ENCODE measurements at regions not wholly inside any gene's neighbourhood (a gene's known extent, or its start where the extent isn't known, plus 50 kb on each side); places are given as distances from the start of the nearest gene placed in this dataset.

GRCh38 chr22:22074634-22075381 is 92.2 kb upstream of the TOP3B start:
- H3K36me3 ChIP-seq, result no peaks in the 10 kb centered on the region
- 29% methylated on average over 1 of the region's 1 CpG; no CpG with 5 or more reads in 1 of the 2 donors for WGBS, 2 donors
- TF ChIP-seq CTCF (IDR thresholded peaks at IDR 0.05), result no peak
- no peak for TF ChIP-seq POLR2A (IDR thresholded peaks at IDR 0.05)
- no peaks in the 10 kb centered on the region for H3K9me3 ChIP-seq
- intact Hi-C loops (cut with DNase I), result no loop called here
- no peak for DNase-seq
- H3K27me3 ChIP-seq, result no peaks in the 10 kb centered on the region
- peaks cover 0 to 4% of the 10 kb centered on the region in 2 donors for H3K4me1 ChIP-seq
- no peak overlapping the region for H3K27ac ChIP-seq
- no peak overlapping the region for H3K4me3 ChIP-seq (replicated peaks in 1 of 3)

- H3K9me3 ChIP-seq, result no peaks in the 10 kb centered on the region
- 67 to 75% methylated on average over 5 of the region's 5 CpGs for WGBS, 2 donors
- H3K4me3 ChIP-seq (replicated peaks in 1 of 3), result no peak overlapping the region
- peaks cover 0 to 4% of the 10 kb centered on the region in 2 donors for H3K4me1 ChIP-seq
- H3K27ac ChIP-seq, result no peak overlapping the region
- DNase-seq, result no peak
- H3K36me3 ChIP-seq, result no peaks in the 10 kb centered on the region
- intact Hi-C loops (cut with DNase I), result no loop called here
- TF ChIP-seq CTCF (IDR thresholded peaks at IDR 0.05), result no peak
- TF ChIP-seq POLR2A (IDR thresholded peaks at IDR 0.05), result no peak
- no peaks in the 10 kb centered on the region for H3K27me3 ChIP-seq
Measured at GRCh38 chr22:22073769-22074561, 91.4 kb upstream of the TOP3B start.

GRCh38 chr22:22072169-22072836 is 89.7 kb upstream of the TOP3B start:
- no peak for TF ChIP-seq POLR2A (IDR thresholded peaks at IDR 0.05)
- TF ChIP-seq CTCF (IDR thresholded peaks at IDR 0.05), result no peak
- DNase-seq, result no peak
- Histone ChIP-seq H3K36me3 (no peaks in the 10 kb centered on the region), H3K4me3 (replicated peaks in 1 of 3) (no peak overlapping the region), H3K9me3 (no peaks in the 10 kb centered on the region), H3K27me3 (no peaks in the 10 kb centered on the region), H3K4me1 (peaks cover 0 to 4% of the 10 kb centered on the region in 2 donors), H3K27ac (no peak overlapping the region)
- intact Hi-C loops (cut with DNase I), result no loop called here
- WGBS, 2 donors, result 93 to 98% methylated on average over 2 of the region's 2 CpGs

GRCh38 chr22:22071455-22071854 is 88.9 kb upstream of the TOP3B start:
- H3K4me3 ChIP-seq (replicated peaks in 1 of 3), result no peak overlapping the region
- H3K4me1 ChIP-seq, result peaks cover 0 to 4% of the 10 kb centered on the region in 2 donors
- no peaks in the 10 kb centered on the region for H3K27me3 ChIP-seq
- 95 to 97% methylated on average over 2 of the region's 2 CpGs for WGBS, 2 donors
- no peaks in the 10 kb centered on the region for H3K9me3 ChIP-seq
- intact Hi-C loops (cut with DNase I), result no loop called here
- no peak for DNase-seq
- no peak overlapping the region for H3K27ac ChIP-seq
- no peaks in the 10 kb centered on the region for H3K36me3 ChIP-seq
- TF ChIP-seq POLR2A (IDR thresholded peaks at IDR 0.05) (no peak), CTCF (IDR thresholded peaks at IDR 0.05) (no peak)
